ENCODE measurements at regions not wholly inside any gene's neighbourhood (a gene's known extent, or its start where the extent isn't known, plus 50 kb on each side); places are given as distances from the start of the nearest gene placed in this dataset.
"Not testable (repeated sequence)": the region's sequence is repeated elsewhere in the genome, so short reads cannot be mapped to it uniquely, and the experiment has no call there.

- DNase-seq = no peak
These were observed 516.5 kb upstream of the NETO1 start for GRCh38 chr18:73384246-73384645.

DNA sequence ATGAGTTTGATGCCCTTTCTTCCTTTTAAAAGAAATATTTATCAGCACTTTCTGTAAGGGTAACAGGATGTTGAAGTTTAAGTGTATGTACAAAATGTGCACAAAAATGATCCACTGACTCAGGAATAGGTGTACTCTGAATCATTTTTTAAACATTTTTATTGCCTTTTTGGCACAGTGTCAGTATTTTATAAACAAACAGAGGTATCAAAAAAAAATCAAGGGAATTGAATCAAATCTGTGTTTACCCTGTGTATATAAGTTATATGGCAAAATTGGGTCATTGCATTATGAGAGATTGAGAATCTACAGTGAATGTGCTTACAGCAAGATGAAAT lies 513.9 kb upstream of the NETO1 start:
- no peak for DNase-seq

DNA sequence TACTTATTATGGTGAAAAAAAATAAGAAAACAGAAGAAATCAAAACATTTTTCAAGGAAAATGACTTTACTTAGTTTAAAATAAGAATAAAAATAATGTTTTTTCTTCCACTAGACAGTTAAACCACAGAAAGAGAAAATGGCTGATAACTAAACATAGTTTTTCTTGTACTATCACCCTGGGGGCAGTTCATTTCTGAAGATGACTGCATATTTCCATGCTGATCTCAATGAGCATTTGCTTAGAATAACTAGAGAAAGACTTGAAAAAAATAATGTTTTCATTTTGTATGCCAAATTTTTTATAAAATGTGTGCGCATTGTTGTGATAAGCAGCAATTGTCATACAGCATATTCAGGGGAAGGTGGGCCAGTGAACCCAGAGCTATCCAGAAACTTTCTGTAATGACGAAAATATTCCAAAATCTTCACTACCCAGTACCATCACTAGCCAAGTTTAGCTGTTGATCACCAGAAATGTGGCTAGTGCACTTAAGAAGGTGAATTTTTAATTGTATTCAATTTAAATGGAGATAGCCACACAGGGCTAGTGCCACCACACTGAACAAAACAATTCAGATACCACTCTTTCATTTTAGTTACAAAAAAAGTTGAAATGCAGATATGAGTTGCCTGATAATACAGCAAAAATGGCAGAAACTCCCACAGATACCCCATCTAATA lies 513.4 kb upstream of the NETO1 start:
- DNase-seq = no peak

- no peak for DNase-seq
These were observed 498.9 kb upstream of the NETO1 start for GRCh38 chr18:73366713-73367112.

DNA sequence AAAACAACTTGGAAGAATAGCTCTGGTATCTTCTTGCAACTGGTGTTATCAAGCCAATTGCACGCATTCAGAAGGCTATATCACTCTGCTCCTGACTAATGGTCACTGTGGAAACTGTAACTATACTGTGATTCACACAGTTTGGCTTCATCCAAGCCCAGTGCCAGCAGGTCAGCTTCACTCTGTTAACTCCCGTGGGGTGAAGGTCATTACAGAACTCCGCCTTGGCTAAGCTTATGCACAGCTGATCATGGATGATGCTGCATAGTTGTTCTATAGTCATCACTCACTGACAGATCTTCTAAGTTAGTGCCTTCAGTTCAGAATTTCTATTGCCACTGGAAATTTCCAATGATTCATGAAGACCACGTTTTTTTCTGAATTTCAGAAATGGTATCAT lies 497.2 kb upstream of the NETO1 start:
- DNase-seq = no peak

DNA sequence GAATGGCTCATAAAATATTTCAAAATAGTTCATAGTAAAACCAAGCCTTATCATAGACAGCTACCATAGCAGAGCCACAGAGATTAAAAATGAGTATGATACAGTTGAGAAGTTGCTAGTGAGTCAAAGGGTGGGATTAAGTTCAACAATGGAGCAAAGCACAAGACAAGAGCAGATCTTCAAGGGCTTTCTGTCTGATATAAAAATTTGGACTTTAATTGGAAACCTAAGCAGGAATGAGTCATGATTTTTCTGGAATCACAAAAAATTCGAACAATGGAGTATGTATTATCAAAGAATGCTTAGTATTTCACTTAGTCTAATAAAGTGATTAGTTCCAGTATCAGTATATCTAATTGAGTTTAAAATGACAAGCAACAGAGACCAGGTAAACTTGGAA lies 487.3 kb upstream of the NETO1 start:
- DNase-seq = no peak

GRCh38 chr18:73352546-73352945 lies 484.8 kb upstream of the NETO1 start:
- DNase-seq = no peak

GRCh38 chr18:73340135-73340977 lies 472.6 kb upstream of the NETO1 start:
- no peak for DNase-seq

DNA sequence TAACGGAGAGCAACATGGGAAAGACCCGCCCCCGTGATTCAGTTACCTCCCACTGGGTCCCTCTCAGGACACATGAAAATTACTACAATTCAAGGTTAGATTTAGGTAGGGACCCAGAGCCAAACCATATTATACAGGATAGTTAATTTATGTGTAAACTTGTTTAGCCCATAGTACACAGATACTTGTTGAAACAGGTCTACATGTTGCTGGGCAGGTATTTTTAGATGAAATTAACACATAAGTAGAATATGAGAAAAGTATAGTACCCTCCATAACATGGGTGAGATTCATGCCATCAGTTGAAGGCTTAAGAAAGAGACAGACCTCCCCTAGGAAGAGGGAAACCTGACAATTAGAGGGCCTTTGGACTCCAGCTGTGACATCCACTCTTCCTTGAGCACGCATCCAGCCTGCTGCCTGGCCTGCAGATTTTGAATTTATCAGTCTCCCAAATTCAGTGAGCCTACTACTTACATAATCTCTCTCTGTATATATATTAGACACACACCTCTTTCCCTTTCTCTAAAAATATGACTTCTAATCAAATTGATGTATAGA lies 463.5 kb upstream of the NETO1 start:
- no peak for DNase-seq

- not testable (repeated sequence) for DNase-seq
These were observed 462.3 kb upstream of the NETO1 start for GRCh38 chr18:73330106-73330505.

- DNase-seq = not testable (repeated sequence)
These were observed 456.5 kb upstream of the NETO1 start for GRCh38 chr18:73324187-73324831.

GRCh38 chr18:73318739-73319479 lies 451.1 kb upstream of the NETO1 start:
- DNase-seq = no peak

- no peak for DNase-seq
These were observed 448.7 kb upstream of the NETO1 start for GRCh38 chr18:73316513-73316912.

DNA sequence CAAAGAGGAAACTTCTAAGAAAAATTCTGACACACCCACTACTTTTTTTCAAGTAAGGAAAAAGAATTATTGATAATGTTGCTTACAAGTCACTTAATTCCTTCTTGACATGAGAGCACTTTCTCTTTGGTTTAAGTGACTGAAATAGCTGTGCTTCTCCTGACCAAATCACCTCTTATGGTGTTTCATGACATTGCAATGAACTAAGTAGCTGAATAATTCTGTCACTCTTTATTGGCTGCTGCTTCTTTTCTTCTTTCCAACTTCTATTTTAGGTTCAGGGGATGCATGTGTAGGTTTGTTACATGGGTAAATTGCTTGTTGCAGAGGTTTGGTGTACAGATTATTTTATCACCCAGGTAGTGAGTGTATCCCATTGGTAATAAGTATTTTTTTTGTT lies 447.6 kb upstream of the NETO1 start:
- DNase-seq = no peak

DNA sequence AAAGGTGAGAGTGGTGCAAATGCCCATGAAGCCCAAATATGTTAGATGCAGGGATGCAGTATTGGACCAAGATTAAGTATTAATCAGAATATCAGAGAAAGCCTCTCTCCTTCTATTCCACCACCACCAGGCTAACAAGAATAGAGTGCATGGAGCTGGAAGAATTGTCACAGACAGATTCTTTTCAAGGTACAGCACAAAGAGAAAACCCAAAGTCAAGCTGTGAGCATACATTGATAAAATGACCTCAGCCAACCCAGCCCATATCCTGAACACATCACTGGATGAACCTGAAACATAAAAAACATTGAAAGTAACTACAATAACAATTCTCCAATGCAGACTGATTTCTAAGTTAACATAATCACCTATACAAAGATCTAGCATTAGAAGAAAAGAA lies 445.7 kb upstream of the NETO1 start:
- no peak for DNase-seq

- no peak for DNase-seq
These were observed 428.9 kb upstream of the NETO1 start for GRCh38 chr18:73296686-73297085.

DNA sequence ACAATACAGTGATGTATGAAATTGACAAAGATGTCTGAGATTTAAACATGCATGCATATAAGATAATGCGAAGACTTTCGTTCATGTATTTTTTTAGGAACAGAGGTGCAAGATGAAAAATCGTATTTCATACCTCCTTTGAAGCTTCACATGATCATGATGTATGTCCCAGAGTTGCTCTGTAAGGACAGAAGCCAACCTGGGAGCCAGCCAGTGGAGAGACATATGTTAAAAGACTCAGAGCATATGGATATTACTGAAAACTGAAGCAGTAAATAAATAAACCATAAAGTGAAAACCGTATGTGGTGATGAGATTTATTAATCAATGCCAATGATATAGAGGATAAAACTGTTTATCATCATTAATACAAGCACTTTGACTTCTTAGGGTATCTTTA lies 424.4 kb upstream of the NETO1 start:
- DNase-seq = no peak

DNA sequence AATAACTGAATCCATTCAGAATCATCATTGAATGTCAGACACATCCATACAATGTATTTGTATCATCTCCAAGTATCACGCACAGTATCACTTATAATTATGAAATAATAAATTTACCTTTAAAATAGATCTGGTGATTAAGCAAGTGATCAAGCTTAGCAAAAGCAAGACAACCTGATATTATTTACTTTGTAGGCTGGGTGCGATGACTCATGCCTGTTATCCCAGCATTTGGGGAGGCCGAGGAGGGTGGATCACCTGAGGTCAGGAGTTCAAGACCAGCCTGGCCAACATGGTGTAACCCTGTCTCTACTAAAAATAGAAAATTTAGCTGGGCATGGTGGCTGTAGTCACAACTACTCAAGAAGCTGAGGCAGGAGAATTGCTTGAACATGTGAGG lies 421.0 kb upstream of the NETO1 start:
- no peak for DNase-seq

- DNase-seq = no peak
These were observed 418.8 kb upstream of the NETO1 start for GRCh38 chr18:73286584-73286983.

- DNase-seq = no peak
These were observed 416.0 kb upstream of the NETO1 start for GRCh38 chr18:73283788-73284187.

DNA sequence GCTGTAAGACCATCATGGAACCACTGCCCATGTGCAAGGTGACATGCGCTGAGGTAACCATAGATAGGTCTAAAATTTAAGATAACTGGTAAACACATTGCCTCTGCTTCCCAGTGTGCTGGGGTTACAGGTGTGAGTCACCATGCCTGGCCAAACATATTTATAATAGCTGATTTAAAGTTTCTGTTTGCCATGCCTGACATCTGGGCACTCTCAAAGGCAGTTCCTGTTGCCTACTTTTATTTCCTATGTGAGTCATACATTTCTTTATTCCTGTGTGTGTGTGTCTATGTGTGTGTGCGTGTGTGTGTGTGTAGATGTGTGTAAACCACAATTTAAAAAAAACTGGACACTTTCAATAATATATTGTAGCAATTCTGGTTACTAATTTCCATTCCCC lies 415.2 kb upstream of the NETO1 start:
- DNase-seq = no peak

- no peak for DNase-seq
These were observed 411.7 kb upstream of the NETO1 start for GRCh38 chr18:73279498-73279897.

All from suppressor macrophage treated with lipopolysaccharide for 4 hours (primary cell).